IMR-90 (cell line): ENCODE measurements at regions not wholly inside any gene's neighbourhood (a gene's known extent, or its start where the extent isn't known, plus 50 kb on each side); places are given as distances from the start of the nearest gene placed in this dataset.

Experiments used
- ATAC-seq: fragments of 200-7000 bp; cut with Tn5 transposase; 2 replicates; pipeline ENCODE4 v1.9.1; 2020; ENCODE audit warnings: low read depth, mild to moderate bottlenecking, moderate library complexity
- BruUV-seq: library from RNA; stranded (reverse); fragments of 400-500 nt; replicated peaks from 2 replicates; lab custom pipeline; 2021; lab: Mats Ljungman, UMichigan
- CTCF ChIA-PET: fragments of 300-600 bp; formaldehyde crosslinking; extraction: SDS; loops from one replicate; lab custom pipeline; 2021; ENCODE audit warnings: antibody characterized with exemption; lab: Yijun Ruan, JAX
- POLR2A ChIA-PET: fragments of 300-600 bp; sonication (Branson Sonifier 250); formaldehyde crosslinking; loops from one replicate; lab custom pipeline; 2022; ENCODE audit warnings: antibody characterized with exemption; ENCODE audit not compliant: unreplicated experiment; lab: Charles Lee
- DNase-seq: peaks from one replicate; pipeline ENCODE4 v3.0.0; 2013
- H2AFZ ChIP-seq: replicated peaks from 2 replicates; pipeline ENCODE3; 2013; ENCODE audit warnings: low read length, mild to moderate bottlenecking; ENCODE audit not compliant: poor library complexity
- H2AK5ac ChIP-seq: 2 replicates; pipeline ENCODE4 v1.6.1; 2013; ENCODE audit warnings: low read depth, low read length, inconsistent platforms
- H2AK9ac ChIP-seq: replicated peaks from 2 replicates; pipeline ENCODE3; 2013; ENCODE audit warnings: mild to moderate bottlenecking, low read depth, low read length, moderate library complexity; ENCODE audit not compliant: poor library complexity
- H2BK120ac ChIP-seq: 2 replicates; pipeline ENCODE4 v1.6.1; 2013; ENCODE audit warnings: low read depth, low read length, inconsistent platforms
- H2BK15ac ChIP-seq: 3 replicates; pipeline ENCODE4 v1.6.1; 2013; ENCODE audit warnings: low read depth, low read length, inconsistent platforms
- H2BK20ac ChIP-seq: 2 replicates; pipeline ENCODE4 v1.6.1; 2013; ENCODE audit warnings: low read depth, mild to moderate bottlenecking, inconsistent platforms, low read length, moderate library complexity
- H2BK5ac ChIP-seq: 2 replicates; pipeline ENCODE4 v1.6.1; 2013; ENCODE audit warnings: mild to moderate bottlenecking, low read depth, low read length, inconsistent platforms; ENCODE audit not compliant: poor library complexity, severe bottlenecking
- H3K14ac ChIP-seq: replicated peaks from 2 replicates; pipeline ENCODE4 v1.6.1; 2013; ENCODE audit warnings: low read depth, low read length, inconsistent platforms
- H3K18ac ChIP-seq: 2 replicates; pipeline ENCODE4 v1.6.1; 2013; ENCODE audit warnings: low read depth, low read length, control low read depth
- H3K23ac ChIP-seq: 2 replicates; pipeline ENCODE4 v1.6.1; 2013; ENCODE audit warnings: low read depth, low read length, inconsistent platforms
- H3K27ac ChIP-seq: 2 replicates; pipeline ENCODE4 v1.5.1; 2013; ENCODE audit warnings: mild to moderate bottlenecking, control low read depth, low read length; ENCODE audit not compliant: insufficient read depth
- H3K27me3 ChIP-seq: 2 replicates; pipeline ENCODE4 v1.6.1; 2013; ENCODE audit warnings: low read length; ENCODE audit not compliant: control insufficient read depth, insufficient read depth
- H3K36me3 ChIP-seq: 2 replicates; pipeline ENCODE4 v1.6.1; 2013; ENCODE audit warnings: low read length, mixed read lengths; ENCODE audit not compliant: control insufficient read depth, insufficient read depth
- H3K4ac ChIP-seq: 2 replicates; pipeline ENCODE4 v1.6.1; 2013; ENCODE audit warnings: low read depth, low read length, inconsistent platforms
- H3K4me1 ChIP-seq: 2 replicates; pipeline ENCODE4 v1.6.1; 2013; ENCODE audit warnings: low read length, mixed read lengths; ENCODE audit not compliant: control insufficient read depth, insufficient read depth
- H3K4me2 ChIP-seq: 2 replicates; pipeline ENCODE4 v1.6.1; 2013; ENCODE audit warnings: low read depth, mild to moderate bottlenecking, control low read depth, low read length, moderate library complexity
- H3K4me3 ChIP-seq: 2 replicates; pipeline ENCODE4 v1.5.1; 2013; ENCODE audit warnings: low read depth, mild to moderate bottlenecking, control low read depth, low read length, moderate library complexity; ENCODE audit not compliant: insufficient read depth
- H3K56ac ChIP-seq: 2 replicates; pipeline ENCODE4 v1.6.1; 2013; ENCODE audit warnings: low read length, inconsistent platforms; ENCODE audit not compliant: insufficient read depth; ENCODE audit errors: extremely low read depth
- H3K79me1 ChIP-seq, 2 experiments: 2 replicates each; pipeline ENCODE4 v1.6.1; 2013; ENCODE audit warnings: low read length in 2 of 2, inconsistent platforms in 1 of 2, low read depth in 1 of 2
- H3K9ac ChIP-seq: 2 replicates; pipeline ENCODE4 v1.6.1; 2013; ENCODE audit warnings: low read depth, low read length, control low read depth
- H3K9me1 ChIP-seq: 2 replicates; pipeline ENCODE4 v1.6.1; 2013; ENCODE audit warnings: low read length, inconsistent platforms; ENCODE audit not compliant: insufficient read depth
- H3K9me3 ChIP-seq: 2 replicates; pipeline ENCODE4 v1.6.1; 2013; ENCODE audit warnings: low read length; ENCODE audit not compliant: control insufficient read depth, insufficient read depth
- H4K20me1 ChIP-seq: 2 replicates; pipeline ENCODE4 v1.6.1; 2013; ENCODE audit warnings: low read length, inconsistent platforms; ENCODE audit not compliant: insufficient read depth
- H4K5ac ChIP-seq: 2 replicates; pipeline ENCODE4 v1.6.1; 2013; ENCODE audit warnings: mild to moderate bottlenecking, low read depth, low read length, control low read depth
- H4K8ac ChIP-seq, 2 experiments: 2 replicates each; pipeline ENCODE4 v1.6.1; 2013; ENCODE audit warnings: low read depth in 2 of 2, low read length in 2 of 2, control low read depth in 1 of 2, inconsistent platforms in 1 of 2
- H4K91ac ChIP-seq: 2 replicates; pipeline ENCODE4 v1.6.1; 2013; ENCODE audit warnings: low read depth, low read length, inconsistent platforms; ENCODE audit not compliant: insufficient read depth
- BHLHE40 ChIP-seq: fragments of 150-350 bp; IDR thresholded peaks from 2 replicates; pipeline ENCODE4 v1.6.1; 2016; ENCODE audit warnings: mild to moderate bottlenecking, low read depth, low read length
- CEBPB ChIP-seq: IDR thresholded peaks from 2 replicates; pipeline ENCODE4 v1.6.1; 2012; ENCODE audit warnings: low read depth, low read length, improper control_type of control experiment
- CTCF ChIP-seq: conservative IDR thresholded peaks from 2 replicates; pipeline ENCODE4 v1.5.1; 2012; ENCODE audit warnings: mild to moderate bottlenecking, low read depth, low read length, improper control_type of control experiment
- POLR2A ChIP-seq: IDR thresholded peaks from 2 replicates; pipeline ENCODE4 v1.6.1; 2012; ENCODE audit warnings: mild to moderate bottlenecking, low read depth, low read length
- WGBS, 2 experiments: methylation state at CpG; one replicate each; pipeline versions ENCODE4 v1.1.5 to v1.1.7; 2013; ENCODE audit warnings: missing lambda C conversion rate in 2 of 2; ENCODE audit not compliant: insufficient read length in 1 of 2; ENCODE audit errors: extremely low coverage in 2 of 2; 5-methylcytosine and 5-hydroxymethylcytosine counted together
- dilution Hi-C: fragments of 300-500 bp; cut with HindIII; formaldehyde crosslinking; loops from one replicate; pipeline ENCODE4 v1.14.3; 2018; ENCODE audit warnings: low sequenced_read_pairs; ENCODE audit not compliant: unreplicated experiment
- in situ Hi-C: fragments of 300-500 bp; cut with MboI; formaldehyde crosslinking; loops from 3 replicates; pipeline ENCODE4 v1.14.3; 2019; ENCODE audit warnings: low sequenced_read_pairs, inconsistent platforms, mixed read lengths
- intact Hi-C: fragments of 100-400 bp; cut with micrococcal nuclease; formaldehyde crosslinking; loops from 2 replicates; pipeline ENCODE4 v1.10.0; 2022

- Histone ChIP-seq H2BK120ac (no peak overlapping the region), H2BK20ac (no peak overlapping the region), H3K27me3 (no peaks in the 10 kb centered on the region), H3K4me2 (no peak overlapping the region), H4K91ac (no peak overlapping the region), H2BK15ac (no peak overlapping the region), H4K8ac (no peak overlapping the region), H3K18ac (no peak overlapping the region), H3K9me3 (no peaks in the 10 kb centered on the region), H3K9me1 (peaks cover 4% of the 10 kb centered on the region; the same call in 1 of the 2 replicates), H4K20me1 (no peaks in the 10 kb centered on the region), H3K36me3 (no peaks in the 10 kb centered on the region), H3K4me3 (no peak overlapping the region), H2BK5ac (no peak overlapping the region), H3K56ac (no peak overlapping the region), H3K4me1 (no peaks in the 10 kb centered on the region), H2AFZ (peak overlapping the region; percentile 21), H2AK5ac (no peak overlapping the region), H2AK9ac (no peak overlapping the region), H3K4ac (no peak overlapping the region), H4K5ac (no peak overlapping the region), H3K27ac (no peak overlapping the region), H3K79me1 (no peaks in the 10 kb centered on the region), H3K9ac (no peak overlapping the region), H3K14ac (no peak overlapping the region), H3K23ac (no peak overlapping the region)
- no peak for TF ChIP-seq BHLHE40
- peak; percentile 35; the same call in 1 of the 2 replicates for TF ChIP-seq CTCF
- no peak for TF ChIP-seq POLR2A
- TF ChIP-seq CEBPB = no peak
- in situ Hi-C loops = no loop called here
- dilution Hi-C loops = no loop called here
- BruUV-seq = no TSS peak
- ATAC-seq (peak; percentile 51; the same call in 1 of the 2 replicates), DNase-seq (peak; percentile 23)
- WGBS, 2 experiments = 83% methylated on average over 1 of the region's 13 CpGs; no CpG with 5 or more reads in 1 of the 2 experiments
- CTCF ChIA-PET = interaction anchor here (1.1 kb wide), 1 partner anchor 12 kb away, joined by 4 read pairs; no protein-coding TSS in a partner anchor
- intact Hi-C loops = no loop called here
- POLR2A ChIA-PET = interaction anchor here (0.7 kb wide), 1 partner anchor 1078 kb away, joined by 3 read pairs; no protein-coding TSS in a partner anchor
Measured at GRCh38 chr17:77266891-77267341, 126.1 kb downstream of the SEC14L1 start.
